ENCODE measurements at regions not wholly inside any gene's neighbourhood (a gene's known extent, or its start where the extent isn't known, plus 50 kb on each side); places are given as distances from the start of the nearest gene placed in this dataset.
"Not testable (repeated sequence)": the region's sequence is repeated elsewhere in the genome, so short reads cannot be mapped to it uniquely, and the experiment has no call there.

GRCh38 chr3:26078539-26078938 is 288.6 kb downstream of the OXSM start:
- no peak for DNase-seq

GRCh38 chr3:26081166-26081565 is 291.3 kb downstream of the OXSM start:
- DNase-seq, result peak; percentile 60

GRCh38 chr3:26081806-26082205 is 291.9 kb downstream of the OXSM start:
- no peak for DNase-seq

GRCh38 chr3:26082911-26083310 is 293.0 kb downstream of the OXSM start:
- DNase-seq, result no peak

- no peak for DNase-seq
These were observed 294.7 kb downstream of the OXSM start for GRCh38 chr3:26084629-26085028.

- no peak for DNase-seq
These were observed 297.9 kb downstream of the OXSM start for GRCh38 chr3:26087751-26088150.

- no peak for DNase-seq
These were observed 299.4 kb downstream of the OXSM start for GRCh38 chr3:26089249-26089648.

GRCh38 chr3:26090589-26090988 is 300.7 kb downstream of the OXSM start:
- no peak for DNase-seq

GRCh38 chr3:26091096-26091495 is 301.2 kb downstream of the OXSM start:
- DNase-seq, result no peak

- DNase-seq, result no peak
These were observed 301.7 kb downstream of the OXSM start for GRCh38 chr3:26091626-26092025.

GRCh38 chr3:26097111-26097510 is 307.2 kb downstream of the OXSM start:
- DNase-seq, result not testable (repeated sequence)

- DNase-seq, result no peak
These were observed 309.8 kb downstream of the OXSM start for GRCh38 chr3:26099692-26100091.

- no peak for DNase-seq
These were observed 310.3 kb downstream of the OXSM start for GRCh38 chr3:26100176-26100575.

- no peak for DNase-seq
These were observed 312.5 kb downstream of the OXSM start for GRCh38 chr3:26102376-26102775.

GRCh38 chr3:26104851-26105251 is 315.0 kb downstream of the OXSM start:
- DNase-seq, result peak; percentile 47

GRCh38 chr3:26105261-26105660 is 315.4 kb downstream of the OXSM start:
- no peak for DNase-seq

GRCh38 chr3:26106228-26106627 is 316.3 kb downstream of the OXSM start:
- DNase-seq, result no peak

GRCh38 chr3:26108846-26109489 is 319.1 kb downstream of the OXSM start:
- DNase-seq, result no peak

- DNase-seq, result no peak
These were observed 325.0 kb downstream of the OXSM start for GRCh38 chr3:26114851-26115250.

GRCh38 chr3:26118165-26118564 is 328.3 kb downstream of the OXSM start:
- no peak for DNase-seq

GRCh38 chr3:26132942-26133341 is 343.1 kb downstream of the OXSM start:
- DNase-seq, result no peak

- DNase-seq, result no peak
These were observed 351.4 kb downstream of the OXSM start for GRCh38 chr3:26141296-26141695.

GRCh38 chr3:26145769-26146168 is 355.9 kb downstream of the OXSM start:
- DNase-seq, result no peak

- not testable (repeated sequence) for DNase-seq
These were observed 367.5 kb downstream of the OXSM start for GRCh38 chr3:26157428-26157827.

GRCh38 chr3:26171006-26171405 is 381.1 kb downstream of the OXSM start:
- no peak for DNase-seq
